ENCODE measurements at regions not wholly inside any gene's neighbourhood (a gene's known extent, or its start where the extent isn't known, plus 50 kb on each side); places are given as distances from the start of the nearest gene placed in this dataset.
A peak's percentile ranks its signal among the peaks of the same experiment; 100 is the strongest.

DNA sequence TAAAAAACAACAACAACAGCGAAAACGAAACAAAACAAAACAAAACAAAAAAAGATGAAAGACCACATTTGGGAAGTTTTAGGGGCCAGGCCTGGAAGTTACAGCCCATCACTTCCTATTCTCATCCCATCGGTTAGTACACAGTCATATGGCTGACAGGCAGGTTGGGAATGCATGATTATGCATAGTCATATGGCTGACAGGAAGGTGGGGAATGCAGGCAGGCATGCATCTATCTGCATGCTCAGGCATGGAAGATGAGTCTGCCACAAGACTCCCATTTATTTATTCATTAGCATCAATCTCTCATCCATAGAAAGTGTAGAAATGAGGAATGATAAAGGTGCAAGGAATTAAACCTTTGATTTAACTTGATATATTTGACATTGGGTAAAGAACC, 325.3 kb upstream of the MEX3C start:
- H3K4me3 ChIP-seq (ENCODE audit: low read depth, low read length): no peak overlapping the region
- TF ChIP-seq, protein P1, sequence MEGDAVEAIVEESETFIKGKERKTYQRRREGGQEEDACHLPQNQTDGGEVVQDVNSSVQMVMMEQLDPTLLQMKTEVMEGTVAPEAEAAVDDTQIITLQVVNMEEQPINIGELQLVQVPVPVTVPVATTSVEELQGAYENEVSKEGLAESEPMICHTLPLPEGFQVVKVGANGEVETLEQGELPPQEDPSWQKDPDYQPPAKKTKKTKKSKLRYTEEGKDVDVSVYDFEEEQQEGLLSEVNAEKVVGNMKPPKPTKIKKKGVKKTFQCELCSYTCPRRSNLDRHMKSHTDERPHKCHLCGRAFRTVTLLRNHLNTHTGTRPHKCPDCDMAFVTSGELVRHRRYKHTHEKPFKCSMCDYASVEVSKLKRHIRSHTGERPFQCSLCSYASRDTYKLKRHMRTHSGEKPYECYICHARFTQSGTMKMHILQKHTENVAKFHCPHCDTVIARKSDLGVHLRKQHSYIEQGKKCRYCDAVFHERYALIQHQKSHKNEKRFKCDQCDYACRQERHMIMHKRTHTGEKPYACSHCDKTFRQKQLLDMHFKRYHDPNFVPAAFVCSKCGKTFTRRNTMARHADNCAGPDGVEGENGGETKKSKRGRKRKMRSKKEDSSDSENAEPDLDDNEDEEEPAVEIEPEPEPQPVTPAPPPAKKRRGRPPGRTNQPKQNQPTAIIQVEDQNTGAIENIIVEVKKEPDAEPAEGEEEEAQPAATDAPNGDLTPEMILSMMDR (conservative IDR thresholded peaks at IDR 0.05; ENCODE audit: low read depth, low read length): no peak
- no peak for DNase-seq (ENCODE audit: low read depth)

DNA sequence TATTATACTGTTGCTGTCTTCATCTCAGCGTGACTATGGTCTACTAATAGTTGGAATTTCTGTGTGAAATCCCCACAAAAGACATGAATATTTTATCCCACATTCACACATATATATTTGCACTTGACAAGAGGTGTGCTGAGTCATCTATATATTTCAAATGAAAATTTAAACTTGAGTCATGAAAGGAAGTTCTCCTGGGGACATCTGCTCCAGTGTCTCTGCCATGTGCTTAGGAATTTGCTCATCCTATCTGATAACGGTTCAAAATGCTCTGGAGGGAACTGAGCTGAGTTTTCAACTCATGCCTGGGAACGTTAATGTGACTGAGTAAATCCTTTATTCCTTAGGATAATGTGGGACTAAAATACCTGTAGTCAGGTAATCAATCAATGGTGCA, 326.2 kb upstream of the MEX3C start:
- no peak overlapping the region for H3K4me3 ChIP-seq (ENCODE audit: low read depth, low read length)
- TF ChIP-seq, protein P1 (conservative IDR thresholded peaks at IDR 0.05; ENCODE audit: low read depth, low read length): no peak
- no peak for DNase-seq (ENCODE audit: low read depth)

DNA sequence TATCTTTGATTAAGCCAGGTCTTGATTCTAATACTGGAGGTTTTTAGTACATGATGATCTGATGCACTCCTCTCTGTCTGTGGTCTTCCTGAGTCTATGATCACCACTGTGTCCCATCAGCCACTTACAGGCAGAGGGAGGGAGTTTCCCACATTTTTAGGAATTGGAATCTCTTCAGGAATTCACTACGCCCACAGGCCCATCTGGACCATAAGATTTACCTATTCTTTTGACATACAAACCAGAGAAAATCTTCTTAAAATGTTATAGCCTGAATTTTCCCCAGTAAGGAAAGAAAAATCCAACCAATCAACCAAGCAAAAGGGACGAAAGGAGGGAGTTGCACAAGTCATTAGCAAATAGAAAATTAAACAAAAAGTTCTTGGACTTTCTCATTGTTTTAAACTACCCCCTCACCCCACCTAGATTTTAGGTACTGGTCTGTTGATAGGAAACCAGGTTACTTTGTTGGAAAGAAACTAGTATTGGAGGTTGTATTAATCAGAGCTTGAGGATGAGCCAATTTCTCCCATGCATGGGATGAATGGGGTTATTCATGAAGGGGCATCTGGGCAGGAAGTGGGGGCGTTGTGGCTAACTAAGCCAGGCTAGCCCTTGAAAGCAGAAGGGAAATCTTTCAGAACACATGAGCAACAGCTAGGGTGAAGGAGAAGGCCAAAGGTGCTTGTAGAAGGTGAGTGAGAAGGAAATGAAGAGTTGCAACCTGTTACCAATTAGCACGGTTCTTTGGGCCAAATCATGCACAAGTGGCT, 328.2 kb upstream of the MEX3C start:
- TF ChIP-seq, protein P1 (conservative IDR thresholded peaks at IDR 0.05; ENCODE audit: low read depth, low read length): no peak
- no peak overlapping the region for H3K4me3 ChIP-seq (ENCODE audit: low read depth, low read length)
- no peak for DNase-seq (ENCODE audit: low read depth)

DNA sequence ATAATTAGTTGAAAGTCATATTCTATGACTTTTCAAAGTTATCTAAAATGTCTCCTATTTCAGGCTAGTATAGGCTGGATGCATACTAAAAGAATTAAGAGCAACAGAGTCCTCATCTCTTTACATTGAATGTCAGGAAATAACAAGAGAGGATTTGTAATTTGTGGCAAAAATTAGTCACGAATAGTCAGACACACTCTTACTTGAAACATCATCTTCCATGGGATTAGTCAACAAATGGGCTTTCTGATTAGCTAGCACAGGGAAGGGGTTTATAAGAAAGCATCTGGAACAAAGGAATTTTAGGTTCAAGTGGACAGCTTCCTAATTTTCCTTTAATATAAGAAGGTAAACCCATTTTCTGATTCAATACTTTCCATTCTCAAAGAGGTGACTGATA, 330.3 kb upstream of the MEX3C start:
- no peak for DNase-seq (ENCODE audit: low read depth)
- H3K4me3 ChIP-seq (ENCODE audit: low read depth, low read length): no peak overlapping the region
- TF ChIP-seq, protein P1 (conservative IDR thresholded peaks at IDR 0.05; ENCODE audit: low read depth, low read length): no peak

DNA sequence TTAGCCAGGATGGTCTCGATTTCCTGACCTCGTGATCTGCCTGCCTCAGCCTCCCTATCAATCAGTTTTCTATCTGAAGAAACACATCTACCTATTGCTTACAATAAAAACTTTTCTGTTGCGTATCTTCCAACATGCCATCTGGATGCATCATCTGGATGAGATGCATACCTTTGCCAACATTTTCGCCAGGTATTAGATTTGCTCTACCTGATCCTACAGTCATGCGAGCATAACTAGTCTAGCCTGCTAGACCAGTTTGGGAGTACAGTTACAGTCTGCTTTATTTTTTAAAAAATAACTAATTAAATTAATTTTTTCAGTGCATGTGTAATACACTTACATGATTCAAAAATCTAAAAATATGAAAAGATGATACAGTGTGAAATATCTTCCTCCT, 334.0 kb upstream of the MEX3C start:
- TF ChIP-seq, protein P1 (conservative IDR thresholded peaks at IDR 0.05; ENCODE audit: low read depth, low read length): no peak
- no peak for DNase-seq (ENCODE audit: low read depth)

DNA sequence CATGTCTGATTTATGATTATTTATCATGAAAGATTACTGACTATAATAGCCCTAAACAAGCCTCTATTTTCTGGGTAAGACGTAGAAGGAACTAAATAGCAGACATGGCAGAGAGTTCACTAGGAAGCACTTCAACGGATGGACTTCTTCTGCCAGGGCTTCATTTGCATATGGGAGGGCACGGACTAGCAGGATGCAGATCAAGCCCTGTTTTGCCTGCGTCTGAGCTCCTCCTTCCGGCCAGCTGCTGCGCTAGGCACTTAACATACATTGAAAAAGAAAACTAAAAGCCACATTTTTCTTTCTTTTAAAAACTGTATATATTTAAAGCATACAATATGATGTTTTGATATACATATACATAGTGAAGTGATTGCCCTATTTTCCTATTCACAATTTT, 340.0 kb upstream of the MEX3C start:
- DNase-seq (ENCODE audit: low read depth): no peak
- H3K4me3 ChIP-seq (ENCODE audit: low read depth, low read length): no peak overlapping the region

More for the DNA sequence above, 334.0 kb upstream of the MEX3C start:
- no peak overlapping the region for H3K4me3 ChIP-seq (ENCODE audit: low read depth, low read length)

More for the DNA sequence above, 340.0 kb upstream of the MEX3C start:
- TF ChIP-seq, protein P1 (conservative IDR thresholded peaks at IDR 0.05; ENCODE audit: low read depth, low read length): peak; percentile 53

Measured in epithelial cell of proximal tubule (primary cell).